Mammary epithelial cell (primary cell): ENCODE measurements at regions not wholly inside any gene's neighbourhood (a gene's known extent, or its start where the extent isn't known, plus 50 kb on each side); places are given as distances from the start of the nearest gene placed in this dataset.

Experiments used
- CTCF ChIP-seq, 2 donors: IDR thresholded peaks in 1 of 2; conservative IDR thresholded peaks in 1 of 2; 2 replicates each; pipeline ENCODE4 v1.5.1; 2011 to 2012; ENCODE audit warnings: inconsistent platforms in 2 of 2, low read length in 2 of 2, mild to moderate bottlenecking in 2 of 2, control low read depth in 1 of 2, low read depth in 1 of 2; ENCODE audit not compliant: insufficient read depth in 1 of 2; ENCODE audit errors: extremely low read depth in 1 of 2
- EZH2 ChIP-seq: IDR thresholded peaks from 2 replicates; pipeline ENCODE4 v1.6.1; 2012; ENCODE audit warnings: low read length, inconsistent platforms, borderline replicate concordance

GRCh38 chr4:28754376-28754775, 1893.7 kb downstream of the STIM2 start:
- no peak for TF ChIP-seq CTCF (conservative IDR thresholded peaks at IDR 0.05 in 1 of 2, IDR thresholded peaks at IDR 0.05 in 1 of 2; ENCODE audit: extremely low read depth in 1 of 2, insufficient read depth in 1 of 2, low read depth in 1 of 2, low read length in 2 of 2)
- TF ChIP-seq EZH2 = no peak
